ENCODE measurements at regions not wholly inside any gene's neighbourhood (a gene's known extent, or its start where the extent isn't known, plus 50 kb on each side); places are given as distances from the start of the nearest gene placed in this dataset.

- Histone ChIP-seq H3K9ac (ENCODE audit: low read depth, low read length) (no peak overlapping the region), H3K9me3 (ENCODE audit: control insufficient read depth, insufficient read depth, low read length) (no peaks in the 10 kb centered on the region), H3K36me3 (ENCODE audit: control insufficient read depth, insufficient read depth, low read length) (no peaks in the 10 kb centered on the region), H3K4me1 (ENCODE audit: control insufficient read depth, insufficient read depth, low read length) (peaks cover 27% of the 10 kb centered on the region), H3K4me3 (ENCODE audit: low read depth, low read length) (no peak overlapping the region), H3K27ac (ENCODE audit: low read depth, low read length) (no peak overlapping the region), H3K27me3 (ENCODE audit: control insufficient read depth, insufficient read depth, low read length) (no peaks in the 10 kb centered on the region)
These were observed 237.9 kb downstream of the BCAS1 start for GRCh38 chr20:53832499-53832898.

GRCh38 chr20:53831812-53832211 is 238.2 kb upstream of the ZNF217 start:
- Histone ChIP-seq H3K27me3 (ENCODE audit: control insufficient read depth, insufficient read depth, low read length) (no peaks in the 10 kb centered on the region), H3K9me3 (ENCODE audit: control insufficient read depth, insufficient read depth, low read length) (no peaks in the 10 kb centered on the region), H3K4me3 (ENCODE audit: low read depth, low read length) (no peak overlapping the region), H3K9ac (ENCODE audit: low read depth, low read length) (no peak overlapping the region), H3K27ac (ENCODE audit: low read depth, low read length) (no peak overlapping the region), H3K4me1 (ENCODE audit: control insufficient read depth, insufficient read depth, low read length) (peaks cover 31% of the 10 kb centered on the region), H3K36me3 (ENCODE audit: control insufficient read depth, insufficient read depth, low read length) (no peaks in the 10 kb centered on the region)

GRCh38 chr20:53831228-53831627 is 237.6 kb upstream of the ZNF217 start:
- H3K9me3 ChIP-seq (ENCODE audit: control insufficient read depth, insufficient read depth, low read length) = no peaks in the 10 kb centered on the region
- H3K27ac ChIP-seq (ENCODE audit: low read depth, low read length) = no peak overlapping the region
- no peak overlapping the region for H3K9ac ChIP-seq (ENCODE audit: low read depth, low read length)
- no peaks in the 10 kb centered on the region for H3K27me3 ChIP-seq (ENCODE audit: control insufficient read depth, insufficient read depth, low read length)
- H3K36me3 ChIP-seq (ENCODE audit: control insufficient read depth, insufficient read depth, low read length) = no peaks in the 10 kb centered on the region
- H3K4me1 ChIP-seq (ENCODE audit: control insufficient read depth, insufficient read depth, low read length) = peaks cover 31% of the 10 kb centered on the region
- no peak overlapping the region for H3K4me3 ChIP-seq (ENCODE audit: low read depth, low read length)

GRCh38 chr20:53829724-53830521 is 236.3 kb upstream of the ZNF217 start:
- Histone ChIP-seq H3K4me1 (ENCODE audit: control insufficient read depth, insufficient read depth, low read length) (peaks cover 31% of the 10 kb centered on the region), H3K36me3 (ENCODE audit: control insufficient read depth, insufficient read depth, low read length) (no peaks in the 10 kb centered on the region), H3K27ac (ENCODE audit: low read depth, low read length) (peak overlapping the region; percentile 90), H3K9ac (ENCODE audit: low read depth, low read length) (no peak overlapping the region; the same call in 1 of the 2 replicates), H3K9me3 (ENCODE audit: control insufficient read depth, insufficient read depth, low read length) (no peaks in the 10 kb centered on the region), H3K4me3 (ENCODE audit: low read depth, low read length) (peak overlapping the region; percentile 22; the same call in 1 of the 2 replicates), H3K27me3 (ENCODE audit: control insufficient read depth, insufficient read depth, low read length) (no peaks in the 10 kb centered on the region)

- Histone ChIP-seq H3K4me3 (ENCODE audit: low read depth, low read length) (peak overlapping the region; percentile 22; the same call in 1 of the 2 replicates), H3K27ac (ENCODE audit: low read depth, low read length) (peak overlapping the region; percentile 90), H3K27me3 (ENCODE audit: control insufficient read depth, insufficient read depth, low read length) (no peaks in the 10 kb centered on the region), H3K4me1 (ENCODE audit: control insufficient read depth, insufficient read depth, low read length) (peaks cover 31% of the 10 kb centered on the region), H3K9me3 (ENCODE audit: control insufficient read depth, insufficient read depth, low read length) (no peaks in the 10 kb centered on the region), H3K9ac (ENCODE audit: low read depth, low read length) (peak overlapping the region; percentile 11; the same call in 1 of the 2 replicates), H3K36me3 (ENCODE audit: control insufficient read depth, insufficient read depth, low read length) (no peaks in the 10 kb centered on the region)
These were observed 235.7 kb upstream of the ZNF217 start for GRCh38 chr20:53829255-53829723.

GRCh38 chr20:53828682-53829254 is 235.1 kb upstream of the ZNF217 start:
- Histone ChIP-seq H3K27me3 (ENCODE audit: control insufficient read depth, insufficient read depth, low read length) (no peaks in the 10 kb centered on the region), H3K4me1 (ENCODE audit: control insufficient read depth, insufficient read depth, low read length) (peaks cover 31% of the 10 kb centered on the region), H3K4me3 (ENCODE audit: low read depth, low read length) (peak overlapping the region; percentile 22; the same call in 1 of the 2 replicates), H3K36me3 (ENCODE audit: control insufficient read depth, insufficient read depth, low read length) (no peaks in the 10 kb centered on the region), H3K9me3 (ENCODE audit: control insufficient read depth, insufficient read depth, low read length) (no peaks in the 10 kb centered on the region), H3K9ac (ENCODE audit: low read depth, low read length) (peak overlapping the region; percentile 11; the same call in 1 of the 2 replicates), H3K27ac (ENCODE audit: low read depth, low read length) (peak overlapping the region; percentile 90)

GRCh38 chr20:53828088-53828681 is 234.5 kb upstream of the ZNF217 start:
- Histone ChIP-seq H3K36me3 (ENCODE audit: control insufficient read depth, insufficient read depth, low read length) (no peaks in the 10 kb centered on the region), H3K4me1 (ENCODE audit: control insufficient read depth, insufficient read depth, low read length) (peaks cover 31% of the 10 kb centered on the region), H3K27me3 (ENCODE audit: control insufficient read depth, insufficient read depth, low read length) (no peaks in the 10 kb centered on the region), H3K4me3 (ENCODE audit: low read depth, low read length) (peak overlapping the region; percentile 22; the same call in 1 of the 2 replicates), H3K27ac (ENCODE audit: low read depth, low read length) (peak overlapping the region; percentile 90), H3K9me3 (ENCODE audit: control insufficient read depth, insufficient read depth, low read length) (no peaks in the 10 kb centered on the region), H3K9ac (ENCODE audit: low read depth, low read length) (no peak overlapping the region)

- H3K36me3 ChIP-seq (ENCODE audit: control insufficient read depth, insufficient read depth, low read length) = no peaks in the 10 kb centered on the region
- no peaks in the 10 kb centered on the region for H3K27me3 ChIP-seq (ENCODE audit: control insufficient read depth, insufficient read depth, low read length)
- H3K9ac ChIP-seq (ENCODE audit: low read depth, low read length) = no peak overlapping the region
- H3K9me3 ChIP-seq (ENCODE audit: control insufficient read depth, insufficient read depth, low read length) = no peaks in the 10 kb centered on the region
- peak overlapping the region; percentile 90 for H3K27ac ChIP-seq (ENCODE audit: low read depth, low read length)
- H3K4me3 ChIP-seq (ENCODE audit: low read depth, low read length) = no peak overlapping the region
- H3K4me1 ChIP-seq (ENCODE audit: control insufficient read depth, insufficient read depth, low read length) = peaks cover 31% of the 10 kb centered on the region
These were observed 233.9 kb upstream of the ZNF217 start for GRCh38 chr20:53827292-53828087.

- no peak overlapping the region for H3K27ac ChIP-seq (ENCODE audit: low read depth, low read length)
- H3K9ac ChIP-seq (ENCODE audit: low read depth, low read length) = no peak overlapping the region
- no peaks in the 10 kb centered on the region for H3K9me3 ChIP-seq (ENCODE audit: control insufficient read depth, insufficient read depth, low read length)
These were observed 233.1 kb upstream of the ZNF217 start for GRCh38 chr20:53826597-53827291.

GRCh38 chr20:53826090-53826489 is 232.5 kb upstream of the ZNF217 start:
- Histone ChIP-seq H3K36me3 (ENCODE audit: control insufficient read depth, insufficient read depth, low read length) (no peaks in the 10 kb centered on the region), H3K4me3 (ENCODE audit: low read depth, low read length) (no peak overlapping the region), H3K9me3 (ENCODE audit: control insufficient read depth, insufficient read depth, low read length) (no peaks in the 10 kb centered on the region), H3K27ac (ENCODE audit: low read depth, low read length) (no peak overlapping the region), H3K9ac (ENCODE audit: low read depth, low read length) (no peak overlapping the region), H3K4me1 (ENCODE audit: control insufficient read depth, insufficient read depth, low read length) (peaks cover 31% of the 10 kb centered on the region), H3K27me3 (ENCODE audit: control insufficient read depth, insufficient read depth, low read length) (no peaks in the 10 kb centered on the region)

More at GRCh38 chr20:53826597-53827291, 233.1 kb upstream of the ZNF217 start:
- peaks cover 31% of the 10 kb centered on the region for H3K4me1 ChIP-seq (ENCODE audit: control insufficient read depth, insufficient read depth, low read length)
- no peaks in the 10 kb centered on the region for H3K36me3 ChIP-seq (ENCODE audit: control insufficient read depth, insufficient read depth, low read length)
- no peak overlapping the region for H3K4me3 ChIP-seq (ENCODE audit: low read depth, low read length)
- no peaks in the 10 kb centered on the region for H3K27me3 ChIP-seq (ENCODE audit: control insufficient read depth, insufficient read depth, low read length)
